ENCODE measurements at regions not wholly inside any gene's neighbourhood (a gene's known extent, or its start where the extent isn't known, plus 50 kb on each side); places are given as distances from the start of the nearest gene placed in this dataset.

DNA sequence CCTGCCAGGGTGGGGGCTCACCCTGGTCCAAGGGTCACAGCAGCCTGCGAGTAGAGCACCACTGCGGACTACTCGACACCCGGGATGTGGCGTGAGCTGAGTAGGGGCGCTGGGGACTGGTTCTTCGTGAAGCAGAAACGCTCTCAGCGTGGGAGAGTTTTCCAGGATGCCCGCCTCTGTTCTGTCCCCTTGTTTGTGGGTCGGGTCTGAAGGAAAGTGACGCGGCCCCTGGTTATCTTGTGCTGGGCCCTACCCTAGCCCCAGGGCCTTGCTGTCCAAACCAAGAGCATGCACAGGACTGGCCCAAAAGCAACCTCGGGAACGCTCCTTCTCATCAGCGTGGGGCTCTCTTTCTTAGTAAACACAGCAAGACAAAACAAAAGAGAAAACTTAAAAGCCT lies 303.3 kb downstream of the IRF8 start:
- H3K4me1 ChIP-seq (ENCODE audit: control insufficient read depth, extremely low read depth, insufficient read depth, low read length): no peaks in the 10 kb centered on the region
- H3K9ac ChIP-seq (replicated peaks; ENCODE audit: extremely low read depth, insufficient read depth, low read length): no peak overlapping the region
- dilution Hi-C loops (cut with MboI; ENCODE audit: extremely low pct_ligation_motif_present, low sequenced_read_pairs) (no loop called here), intact Hi-C loops (cut with micrococcal nuclease) (no loop called here)
- no peaks in the 10 kb centered on the region for H3K79me2 ChIP-seq (ENCODE audit: control insufficient read depth, insufficient read depth, low read length)
- no peak overlapping the region for H3K4me2 ChIP-seq (ENCODE audit: insufficient read depth, low read length)
- H3K27me3 ChIP-seq (ENCODE audit: control insufficient read depth in 2 of 2, insufficient read depth in 2 of 2, low read length in 2 of 2): peaks cover 23 to 26% of the 10 kb centered on the region in 2 experiments
- CTCF ChIA-PET: no interaction called here
- H2AFZ ChIP-seq (ENCODE audit: low read depth, low read length): no peak overlapping the region
- no peak overlapping the region for H3K27ac ChIP-seq (ENCODE audit: insufficient read depth, low read depth, low read length)
- no peaks in the 10 kb centered on the region for H4K20me1 ChIP-seq (replicated peaks; ENCODE audit: control insufficient read depth, extremely low read depth, insufficient read depth, low read length)
- POLR2A ChIA-PET: no interaction called here
- no TSS peak for BruUV-seq (replicated peaks)
- no peak for TF ChIP-seq GATA2 (IDR thresholded peaks at IDR 0.05; ENCODE audit: insufficient read depth, insufficient read length, low read depth, low read length)
- no peak for TF ChIP-seq POLR2AphosphoS5 (IDR thresholded peaks at IDR 0.05; ENCODE audit: insufficient read depth, low read depth, low read length)
- TF ChIP-seq MYC (IDR thresholded peaks at IDR 0.05; ENCODE audit: low read depth, low read length): no peak
- no peak for TF ChIP-seq JUN (IDR thresholded peaks at IDR 0.05; ENCODE audit: borderline replicate concordance, insufficient read depth, insufficient read length, low read depth)
- TF ChIP-seq EZH2 (IDR thresholded peaks at IDR 0.05; ENCODE audit: borderline replicate concordance, low read depth, low read length, severe bottlenecking): no peak
- TF ChIP-seq FOS (IDR thresholded peaks at IDR 0.05; ENCODE audit: borderline replicate concordance, insufficient read depth, low read length): no peak
- TF ChIP-seq, protein P1, sequence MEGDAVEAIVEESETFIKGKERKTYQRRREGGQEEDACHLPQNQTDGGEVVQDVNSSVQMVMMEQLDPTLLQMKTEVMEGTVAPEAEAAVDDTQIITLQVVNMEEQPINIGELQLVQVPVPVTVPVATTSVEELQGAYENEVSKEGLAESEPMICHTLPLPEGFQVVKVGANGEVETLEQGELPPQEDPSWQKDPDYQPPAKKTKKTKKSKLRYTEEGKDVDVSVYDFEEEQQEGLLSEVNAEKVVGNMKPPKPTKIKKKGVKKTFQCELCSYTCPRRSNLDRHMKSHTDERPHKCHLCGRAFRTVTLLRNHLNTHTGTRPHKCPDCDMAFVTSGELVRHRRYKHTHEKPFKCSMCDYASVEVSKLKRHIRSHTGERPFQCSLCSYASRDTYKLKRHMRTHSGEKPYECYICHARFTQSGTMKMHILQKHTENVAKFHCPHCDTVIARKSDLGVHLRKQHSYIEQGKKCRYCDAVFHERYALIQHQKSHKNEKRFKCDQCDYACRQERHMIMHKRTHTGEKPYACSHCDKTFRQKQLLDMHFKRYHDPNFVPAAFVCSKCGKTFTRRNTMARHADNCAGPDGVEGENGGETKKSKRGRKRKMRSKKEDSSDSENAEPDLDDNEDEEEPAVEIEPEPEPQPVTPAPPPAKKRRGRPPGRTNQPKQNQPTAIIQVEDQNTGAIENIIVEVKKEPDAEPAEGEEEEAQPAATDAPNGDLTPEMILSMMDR (IDR thresholded peaks at IDR 0.05; ENCODE audit: extremely low read depth in 1 of 2, insufficient read depth in 1 of 2, low read depth in 1 of 2, low read length in 2 of 2): no peak
- TF ChIP-seq POLR2A (IDR thresholded peaks at IDR 0.05; ENCODE audit: low read depth, low read length): no peak
- TF ChIP-seq, protein P2, sequence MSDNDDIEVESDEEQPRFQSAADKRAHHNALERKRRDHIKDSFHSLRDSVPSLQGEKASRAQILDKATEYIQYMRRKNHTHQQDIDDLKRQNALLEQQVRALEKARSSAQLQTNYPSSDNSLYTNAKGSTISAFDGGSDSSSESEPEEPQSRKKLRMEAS (IDR thresholded peaks at IDR 0.05; ENCODE audit: insufficient read depth, insufficient read length): no peak
- H3K4me3 ChIP-seq (replicated peaks in 1 of 3; ENCODE audit: insufficient read depth in 1 of 3, low read depth in 1 of 3, low read length in 3 of 3): no peak overlapping the region
- no peaks in the 10 kb centered on the region for H3K9me3 ChIP-seq (replicated peaks; ENCODE audit: control insufficient read depth, insufficient read depth, low read length)
- FAIRE-seq (no peak), DNase-seq (ENCODE audit: low read depth, low spot score) (no peak)
- no peaks in the 10 kb centered on the region for H3K9me1 ChIP-seq (replicated peaks; ENCODE audit: control insufficient read depth, extremely low read depth, insufficient read depth, low read length)
- no peaks in the 10 kb centered on the region for H3K36me3 ChIP-seq (ENCODE audit: control insufficient read depth in 2 of 2, extremely low read depth in 1 of 2, insufficient read depth in 2 of 2, low read length in 2 of 2)

Measured in endothelial cell of umbilical vein (primary cell).